Left lung (tissue), 4 donors: ENCODE measurements at regions not wholly inside any gene's neighbourhood (a gene's known extent, or its start where the extent isn't known, plus 50 kb on each side); places are given as distances from the start of the nearest gene placed in this dataset.

Experiments used
- ATAC-seq: fragments of 200-7000 bp; cut with Tn5 transposase; one replicate; pipeline ENCODE4 v1.9.1; 2020; ENCODE audit warnings: moderate library complexity
- DNase-seq, 4 donors: peaks; one replicate each; pipeline ENCODE4 v3.0.0-alpha.2; 2013 to 2020
- H3K27ac ChIP-seq, 2 donors: fragments of 200-600 bp; sonication (generic) in 1 of 2; one replicate each; pipeline versions ENCODE4 v1.5.0 to v1.8.0; 2020 to 2021
- H3K27me3 ChIP-seq, 2 donors: fragments of 200-600 bp; sonication (generic) in 1 of 2; one replicate each; pipeline versions ENCODE4 v1.5.0 to v1.8.0; 2020 to 2021
- H3K36me3 ChIP-seq, 2 donors: fragments of 200-600 bp; sonication (generic) in 1 of 2; one replicate each; pipeline versions ENCODE4 v1.5.0 to v1.8.0; 2020 to 2021
- H3K4me1 ChIP-seq, 2 donors: fragments of 200-600 bp; one replicate each; pipeline ENCODE4 v1.8.0; 2021
- H3K4me3 ChIP-seq, 2 donors: fragments of 200-600 bp; sonication (generic) in 1 of 2; one replicate each; pipeline versions ENCODE4 v1.5.0 to v1.8.0; 2020 to 2021; ENCODE audit warnings: mild to moderate bottlenecking in 1 of 2
- H3K9me3 ChIP-seq, 2 donors: fragments of 200-600 bp; sonication (generic) in 1 of 2; one replicate each; pipeline versions ENCODE4 v1.5.0 to v1.8.0; 2020 to 2021
- intact Hi-C, 2 donors: fragments of 100-400 bp; cut with DNase I; formaldehyde crosslinking; loops; one replicate each; pipeline versions ENCODE4 v1.11.2 to v1.14.2; 2022
- TF ChIP-seq, protein P1 (sequence below), 2 donors: fragments of 200-600 bp; sonication (generic) in 1 of 2; IDR thresholded peaks; one replicate each; pipeline versions ENCODE4 v1.5.0 to v1.8.0; 2021; ENCODE audit warnings: antibody characterized with exemption in 2 of 2
- donor health status: DM: no; HTN: yes; CAD: no.
- donor health status: DM: no; HTN: no; CAD: no.

DNA sequence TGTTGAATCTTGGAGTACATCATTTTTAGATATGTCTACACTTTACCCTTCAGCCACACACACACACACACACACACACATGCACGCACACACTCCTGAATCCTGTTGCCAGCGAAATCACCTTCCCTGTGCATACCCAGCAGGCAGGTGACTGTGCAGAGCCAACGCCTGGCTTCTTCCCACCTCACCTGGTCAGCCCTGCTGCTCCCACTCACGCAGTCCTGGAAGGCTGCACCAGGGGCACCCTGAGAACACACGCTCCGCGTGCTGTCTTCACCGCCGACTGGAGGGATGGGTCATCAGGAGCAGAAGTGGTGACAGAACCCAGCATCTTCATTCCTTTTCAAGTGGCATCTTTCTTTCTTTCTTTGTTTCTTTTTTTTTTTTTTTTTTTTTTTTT, 94.6 kb downstream of the TBXT start:
- DNase-seq: no peak
- Histone ChIP-seq H3K4me1 (no peaks in the 10 kb centered on the region), H3K9me3 (no peaks in the 10 kb centered on the region), H3K27me3 (no peaks in the 10 kb centered on the region), H3K36me3 (no peaks in the 10 kb centered on the region), H3K4me3 (no peak overlapping the region), H3K27ac (no peak overlapping the region)
- intact Hi-C loops: no loop called here
- TF ChIP-seq, protein P1, sequence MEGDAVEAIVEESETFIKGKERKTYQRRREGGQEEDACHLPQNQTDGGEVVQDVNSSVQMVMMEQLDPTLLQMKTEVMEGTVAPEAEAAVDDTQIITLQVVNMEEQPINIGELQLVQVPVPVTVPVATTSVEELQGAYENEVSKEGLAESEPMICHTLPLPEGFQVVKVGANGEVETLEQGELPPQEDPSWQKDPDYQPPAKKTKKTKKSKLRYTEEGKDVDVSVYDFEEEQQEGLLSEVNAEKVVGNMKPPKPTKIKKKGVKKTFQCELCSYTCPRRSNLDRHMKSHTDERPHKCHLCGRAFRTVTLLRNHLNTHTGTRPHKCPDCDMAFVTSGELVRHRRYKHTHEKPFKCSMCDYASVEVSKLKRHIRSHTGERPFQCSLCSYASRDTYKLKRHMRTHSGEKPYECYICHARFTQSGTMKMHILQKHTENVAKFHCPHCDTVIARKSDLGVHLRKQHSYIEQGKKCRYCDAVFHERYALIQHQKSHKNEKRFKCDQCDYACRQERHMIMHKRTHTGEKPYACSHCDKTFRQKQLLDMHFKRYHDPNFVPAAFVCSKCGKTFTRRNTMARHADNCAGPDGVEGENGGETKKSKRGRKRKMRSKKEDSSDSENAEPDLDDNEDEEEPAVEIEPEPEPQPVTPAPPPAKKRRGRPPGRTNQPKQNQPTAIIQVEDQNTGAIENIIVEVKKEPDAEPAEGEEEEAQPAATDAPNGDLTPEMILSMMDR (IDR thresholded peaks at IDR 0.05): no peak
- no peak for ATAC-seq

- Histone ChIP-seq H3K4me3 (no peak overlapping the region), H3K27ac (no peak overlapping the region), H3K9me3 (no peaks in the 10 kb centered on the region), H3K36me3 (no peaks in the 10 kb centered on the region), H3K27me3 (no peaks in the 10 kb centered on the region), H3K4me1 (no peaks in the 10 kb centered on the region)
- TF ChIP-seq, protein P1 (IDR thresholded peaks at IDR 0.05): no peak
- intact Hi-C loops: no loop called here
- DNase-seq (no peak), ATAC-seq (no peak)
These were observed 98.9 kb downstream of the TBXT start for GRCh38 chr6:166068768-166069167.

DNA sequence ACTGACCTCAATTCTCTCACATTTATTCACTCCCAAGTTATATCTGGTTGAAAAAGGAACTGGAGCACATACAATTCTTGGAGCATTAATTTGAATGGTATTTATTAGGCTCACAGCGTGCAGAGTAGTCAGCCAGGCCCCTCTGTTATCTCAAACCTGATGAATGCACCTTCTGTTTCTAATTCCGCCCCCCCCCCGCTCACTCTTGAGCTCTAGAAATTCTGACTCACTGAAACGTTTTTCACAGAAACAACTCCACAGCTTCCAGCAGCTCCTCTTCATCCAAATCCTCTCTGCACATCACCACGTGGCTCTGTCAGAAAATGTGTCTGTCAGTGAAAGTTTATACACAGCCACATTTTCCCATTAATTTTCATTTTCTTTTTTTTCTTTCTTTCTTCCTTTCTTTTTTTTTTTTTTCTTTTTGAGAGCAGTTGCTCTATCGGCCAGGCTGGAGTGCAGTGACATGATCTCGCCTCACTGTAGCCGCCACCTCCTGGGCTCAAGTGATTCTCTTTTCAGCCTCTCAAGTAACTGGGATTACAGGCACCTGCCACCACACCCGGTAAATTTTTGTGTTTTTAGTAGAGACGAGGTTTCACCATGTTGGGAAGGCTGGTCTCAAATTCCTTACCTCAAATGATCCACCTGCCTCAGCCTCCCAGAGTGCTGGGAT, 109.4 kb downstream of the TBXT start:
- Histone ChIP-seq H3K4me3 (no peak overlapping the region), H3K27me3 (no peaks in the 10 kb centered on the region), H3K36me3 (no peaks in the 10 kb centered on the region), H3K9me3 (peaks cover 0 to 20% of the 10 kb centered on the region in 2 donors), H3K27ac (no peak overlapping the region), H3K4me1 (no peaks in the 10 kb centered on the region)
- ATAC-seq: peak; percentile 42
- intact Hi-C loops: no loop called here
- TF ChIP-seq, protein P1 (IDR thresholded peaks at IDR 0.05): no peak
- DNase-seq: peak in 2 of 4 donors; percentile 1 to 10

- intact Hi-C loops: no loop called here
- Histone ChIP-seq H3K4me3 (no peak overlapping the region), H3K9me3 (peaks cover 0 to 28% of the 10 kb centered on the region in 2 donors), H3K36me3 (no peaks in the 10 kb centered on the region), H3K27me3 (no peaks in the 10 kb centered on the region), H3K27ac (no peak overlapping the region), H3K4me1 (no peaks in the 10 kb centered on the region)
- TF ChIP-seq, protein P1 (IDR thresholded peaks at IDR 0.05): no peak
- ATAC-seq (no peak), DNase-seq (no peak)
These were observed 110.2 kb downstream of the TBXT start for GRCh38 chr6:166057431-166057830.

DNA sequence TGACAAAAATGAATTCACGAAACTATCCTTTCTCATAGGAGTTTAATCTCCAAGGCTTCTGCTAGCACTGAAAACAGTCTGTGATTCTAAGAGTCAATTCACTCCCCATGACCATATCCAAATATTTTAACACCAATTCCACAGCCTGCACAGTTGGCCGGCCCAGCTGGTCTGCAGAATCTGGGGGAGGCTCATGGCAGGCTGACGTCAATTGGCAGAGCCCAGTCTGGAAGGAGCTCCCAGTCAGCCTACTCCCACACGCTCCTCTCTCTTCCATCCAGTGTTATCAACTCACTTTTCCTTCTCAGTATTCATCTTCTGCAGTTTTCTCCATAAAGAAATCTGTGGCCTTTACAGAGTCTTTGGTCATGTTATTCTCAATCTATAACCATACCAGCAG, 111.0 kb downstream of the TBXT start:
- ATAC-seq (peak; percentile 63), DNase-seq (no peak)
- H3K4me3 ChIP-seq: no peak overlapping the region
- H3K9me3 ChIP-seq: peaks cover 0 to 36% of the 10 kb centered on the region in 2 donors
- no peak overlapping the region for H3K27ac ChIP-seq
- H3K4me1 ChIP-seq: no peaks in the 10 kb centered on the region
- H3K36me3 ChIP-seq: no peaks in the 10 kb centered on the region
- H3K27me3 ChIP-seq: no peaks in the 10 kb centered on the region
- TF ChIP-seq, protein P1 (IDR thresholded peaks at IDR 0.05): no peak
- intact Hi-C loops: no loop called here
